GM18861 (cell line): ENCODE measurements at regions not wholly inside any gene's neighbourhood (a gene's known extent, or its start where the extent isn't known, plus 50 kb on each side); places are given as distances from the start of the nearest gene placed in this dataset.
"Not testable (repeated sequence)": the region's sequence is repeated elsewhere in the genome, so short reads cannot be mapped to it uniquely, and the experiment has no call there.

Experiments used
- ATAC-seq: cut with Tn5 transposase; IDR thresholded peaks from one replicate; pipeline ENCODE4 v1.9.1; 2021; ENCODE audit not compliant: unreplicated experiment

- no peak for ATAC-seq
These were observed 250.3 kb downstream of the SEC61B start for GRCh38 chr9:99472240-99472915.

GRCh38 chr9:99472916-99473245, 250.8 kb downstream of the SEC61B start:
- ATAC-seq: no peak

DNA sequence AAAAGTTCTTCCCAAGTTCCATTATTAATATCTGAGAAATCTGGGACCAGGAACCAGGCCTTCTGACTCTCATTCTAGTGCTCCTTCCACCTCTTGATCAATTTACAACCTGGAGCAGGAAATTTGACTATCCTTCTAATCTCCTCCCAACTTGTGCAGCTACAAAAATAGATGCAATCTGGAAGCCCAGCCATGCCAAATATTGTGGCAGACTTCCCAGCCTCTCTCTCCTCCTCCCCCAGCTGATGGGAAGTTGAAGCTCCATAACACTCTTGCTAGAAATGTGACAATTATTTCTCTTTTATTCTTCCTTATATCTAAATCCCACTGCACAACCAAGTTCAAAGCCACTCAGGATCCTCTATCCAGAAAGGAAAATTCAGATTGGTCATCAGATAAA, 252.1 kb downstream of the SEC61B start:
- no peak for ATAC-seq

DNA sequence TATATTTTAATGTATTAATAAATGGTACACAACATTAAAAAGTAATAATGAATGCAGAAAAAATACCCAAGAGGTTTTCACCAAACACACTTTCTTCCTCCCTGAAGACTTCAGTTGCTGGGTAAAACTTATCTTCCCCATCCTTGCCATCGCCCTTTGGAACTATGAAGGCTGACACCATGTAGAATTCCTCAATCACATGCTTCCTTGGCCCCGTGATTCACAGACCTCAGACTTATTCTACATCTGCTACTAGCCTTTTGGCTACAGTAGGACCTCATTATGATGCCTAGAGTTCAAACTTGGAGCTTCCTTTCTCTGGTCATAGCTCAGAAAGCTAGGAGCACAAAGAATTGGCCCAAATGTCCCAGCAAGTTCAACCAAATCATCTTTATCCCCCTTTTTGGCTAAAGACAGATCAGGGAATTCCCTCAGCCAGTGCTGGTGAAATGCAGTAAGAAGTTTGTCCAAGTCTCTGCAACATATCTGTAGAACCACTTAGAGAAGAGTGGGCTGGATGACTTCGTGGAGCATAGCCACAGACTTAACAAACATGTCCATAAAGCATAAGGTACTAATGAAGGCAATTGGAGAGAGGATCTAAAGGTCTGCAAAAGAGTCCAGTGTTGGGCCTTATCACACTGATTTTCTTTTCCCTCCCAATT, 253.5 kb downstream of the SEC61B start:
- ATAC-seq: no peak

- ATAC-seq: no peak
These were observed 256.5 kb downstream of the SEC61B start for GRCh38 chr9:99478469-99479027.

DNA sequence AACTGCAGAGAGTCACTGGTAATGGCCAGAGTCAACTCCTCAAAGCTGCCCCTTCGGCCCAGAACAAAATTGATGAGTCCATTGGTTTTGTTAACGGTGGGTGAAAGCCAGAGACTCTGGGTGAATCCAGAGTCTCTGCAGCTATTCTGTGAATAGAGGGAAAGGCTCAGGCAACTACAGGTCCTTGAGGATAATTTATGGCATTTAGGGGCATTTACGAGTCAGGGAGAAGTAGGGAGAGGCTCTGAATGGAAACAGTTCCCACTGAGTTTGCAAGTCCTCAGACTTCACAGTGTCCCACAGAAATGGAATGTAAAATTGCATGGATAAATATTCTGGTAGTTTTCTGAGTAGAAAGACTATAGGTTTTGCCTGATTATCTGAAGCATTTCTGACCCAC, 257.8 kb downstream of the SEC61B start:
- no peak for ATAC-seq

DNA sequence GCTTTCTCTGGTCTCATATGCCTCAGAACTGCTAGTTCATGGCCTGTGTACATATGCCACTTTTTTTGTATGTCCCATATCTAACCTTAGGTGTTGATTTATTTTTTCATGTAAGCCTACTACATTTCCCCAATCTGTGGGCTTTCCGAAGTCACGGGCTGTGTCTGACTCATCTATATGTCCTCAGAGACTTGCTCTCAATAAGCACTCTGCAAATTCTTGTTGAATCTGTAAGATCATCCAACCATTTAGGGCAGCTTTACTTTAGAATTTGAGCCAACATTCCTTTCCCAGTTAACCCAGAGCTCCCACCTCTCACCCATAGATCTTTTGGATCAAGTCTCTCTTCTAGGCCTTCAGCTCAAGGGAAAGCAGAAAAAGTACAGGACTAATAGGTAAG, 263.4 kb downstream of the SEC61B start:
- no peak for ATAC-seq

GRCh38 chr9:99486684-99487083, 264.6 kb downstream of the SEC61B start:
- no peak for ATAC-seq

DNA sequence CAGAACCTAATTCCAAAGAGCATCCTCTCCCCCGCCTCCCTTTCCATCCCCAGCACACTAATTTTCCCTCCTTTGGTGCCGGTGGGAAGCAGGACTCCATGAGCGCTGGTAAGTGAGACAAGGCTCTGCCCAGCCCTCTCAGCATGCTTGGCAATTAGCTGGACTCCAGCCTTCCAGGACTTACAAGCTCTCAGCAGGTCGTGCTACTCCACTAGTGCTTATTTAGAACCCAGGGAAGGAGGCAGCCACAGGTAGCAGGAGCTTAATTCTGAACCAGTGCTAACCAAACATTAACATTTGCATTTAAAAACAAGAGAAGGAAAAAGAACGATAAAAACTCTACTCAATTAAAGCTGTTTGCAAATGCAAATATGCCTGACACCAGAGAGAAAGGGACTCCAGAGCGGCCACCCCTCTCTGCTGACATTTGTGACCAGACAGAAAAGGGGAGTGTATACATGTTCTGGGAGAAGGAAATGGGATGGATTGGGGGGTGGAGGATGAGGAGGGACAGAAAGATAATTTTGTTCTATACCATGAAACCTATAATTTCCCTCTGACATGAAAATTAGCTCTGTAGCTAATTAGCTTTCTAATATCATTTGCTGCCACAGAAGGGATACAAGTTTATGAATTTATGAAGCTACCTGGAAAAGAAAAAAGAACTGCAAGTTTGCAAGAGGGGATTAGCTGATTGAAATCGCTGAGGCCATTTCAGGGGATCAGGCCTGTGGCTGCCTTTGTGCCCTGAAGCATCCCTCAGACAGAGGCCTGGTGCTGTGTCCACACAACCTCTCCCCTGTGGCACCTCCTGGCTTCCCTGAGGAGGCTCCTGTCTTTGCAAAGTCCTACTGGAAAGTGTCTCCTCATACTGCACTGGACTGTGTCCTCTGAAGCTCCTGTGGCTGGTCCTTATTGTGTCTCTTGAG, 266.3 kb downstream of the SEC61B start:
- ATAC-seq: no peak

DNA sequence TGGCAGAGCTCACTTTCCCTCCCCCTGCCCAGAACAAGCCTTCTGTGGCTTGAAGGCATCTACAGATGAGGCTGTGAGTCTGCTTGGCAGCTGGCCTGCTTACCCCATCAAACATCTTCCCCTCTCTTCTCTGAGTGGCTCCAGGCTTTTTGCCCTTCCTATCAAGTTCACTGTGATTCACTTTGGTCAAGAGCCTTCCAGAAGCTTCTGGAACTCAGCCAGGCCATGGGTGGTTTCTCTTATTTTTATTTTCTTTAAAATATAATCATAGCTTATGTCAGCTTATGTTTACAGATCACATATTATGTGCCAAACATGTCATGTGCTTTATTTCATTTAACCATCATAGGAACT, 267.0 kb downstream of the SEC61B start:
- ATAC-seq: no peak

DNA sequence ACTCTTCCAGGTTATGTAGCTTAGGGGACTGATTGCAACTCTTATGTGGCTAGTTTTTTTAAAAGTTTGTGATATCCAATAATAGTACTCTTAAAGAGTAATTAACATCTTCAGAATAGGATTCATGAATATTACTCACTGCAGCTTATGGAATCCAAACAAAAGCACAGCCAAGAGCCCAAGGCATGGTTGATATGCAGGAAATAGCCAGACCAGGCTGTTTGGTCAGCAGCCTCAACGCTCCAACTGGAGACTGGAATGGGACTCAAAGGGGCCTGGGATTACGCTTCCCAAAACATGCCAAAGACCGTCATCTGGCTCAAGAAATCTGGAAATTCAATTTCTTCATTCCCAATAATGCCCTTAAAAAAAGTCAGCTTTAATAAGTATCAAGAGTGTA, 268.6 kb downstream of the SEC61B start:
- no peak for ATAC-seq

DNA sequence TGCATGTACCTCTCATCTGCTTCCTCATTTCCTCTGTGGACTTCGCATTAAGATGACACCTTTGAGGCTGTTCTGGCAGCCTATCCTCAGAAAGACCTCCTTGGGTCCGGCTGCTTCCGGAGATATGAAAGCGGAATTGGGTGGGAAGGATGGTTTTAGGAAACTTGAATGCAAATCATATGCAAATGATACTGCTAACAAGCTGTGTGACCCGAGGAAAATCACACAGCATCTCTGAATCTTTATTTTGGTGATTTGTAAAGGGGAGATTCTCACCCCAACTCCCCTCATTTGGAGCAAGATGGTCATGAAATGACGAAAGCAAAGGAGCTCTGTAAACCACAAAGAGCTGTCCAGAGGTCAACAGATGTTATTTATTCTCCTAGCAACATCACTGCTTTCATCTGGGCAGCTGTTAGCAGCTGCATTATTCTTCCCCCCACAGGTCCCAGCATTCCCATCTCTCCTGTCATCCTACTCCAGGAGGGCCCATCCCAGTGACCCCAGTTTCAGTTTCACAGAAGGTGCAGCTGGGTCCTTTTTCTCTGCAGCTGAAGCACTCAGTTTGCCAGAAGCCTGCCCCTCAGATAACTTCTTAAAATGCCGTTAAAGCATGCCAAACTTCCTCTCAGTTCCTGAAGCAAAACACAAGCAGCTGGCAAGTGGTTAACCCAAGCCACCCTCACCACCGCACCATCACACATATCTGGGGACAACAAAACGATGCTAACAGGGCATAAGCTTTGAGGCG, 269.5 kb downstream of the SEC61B start:
- ATAC-seq: peak; percentile 48

GRCh38 chr9:99497641-99498040, 275.6 kb downstream of the SEC61B start:
- no peak for ATAC-seq

GRCh38 chr9:99498979-99499378, 276.9 kb downstream of the SEC61B start:
- not testable (repeated sequence) for ATAC-seq

GRCh38 chr9:99505936-99506335, 283.9 kb downstream of the SEC61B start:
- ATAC-seq: no peak

- no peak for ATAC-seq
These were observed 284.8 kb downstream of the SEC61B start for GRCh38 chr9:99506747-99507348.

DNA sequence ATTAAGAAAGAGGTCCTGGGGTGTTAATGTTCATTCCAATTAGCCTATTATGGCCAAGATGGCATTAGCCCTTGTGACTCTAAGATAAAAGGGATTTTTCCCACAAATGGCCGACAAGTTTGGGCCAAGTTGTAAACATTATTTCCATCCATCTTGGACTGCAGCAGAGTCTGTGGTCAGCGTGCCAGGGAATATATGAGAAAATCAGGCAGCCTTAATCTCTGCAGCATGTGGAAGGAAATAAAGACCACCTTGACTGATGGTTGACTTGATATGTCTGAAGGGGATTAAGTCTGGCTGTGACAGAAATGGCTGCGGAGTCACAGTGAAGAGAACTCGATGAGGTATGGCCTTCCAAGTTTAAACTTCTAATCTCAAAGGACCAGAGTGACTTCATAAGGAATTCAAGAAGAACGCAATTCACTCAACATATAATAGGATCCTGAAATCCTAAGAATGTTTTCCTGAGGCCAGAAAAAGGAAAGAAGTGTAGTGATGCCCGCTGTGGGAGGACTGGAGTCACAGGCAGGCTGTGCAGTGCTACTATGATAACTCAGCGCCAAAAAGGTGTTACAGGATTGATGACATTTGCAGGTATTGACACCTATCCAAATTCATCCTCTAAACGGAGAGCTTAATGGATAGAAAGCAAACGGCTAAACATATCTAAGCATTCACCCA, 287.1 kb downstream of the SEC61B start:
- no peak for ATAC-seq

GRCh38 chr9:99509900-99510535, 287.9 kb downstream of the SEC61B start:
- no peak for ATAC-seq

GRCh38 chr9:99511723-99512122, 289.6 kb downstream of the SEC61B start:
- no peak for ATAC-seq
